HCT116 (cell line): ENCODE measurements at regions not wholly inside any gene's neighbourhood (a gene's known extent, or its start where the extent isn't known, plus 50 kb on each side); places are given as distances from the start of the nearest gene placed in this dataset.

Experiments
- ATAC-seq: fragments of 200-7000 bp; cut with Tn5 transposase; 2 replicates; pipeline ENCODE4 v1.9.1; 2020; ENCODE audit warnings: mild to moderate bottlenecking, moderate library complexity
- BruUV-seq: library from RNA; stranded (reverse); fragments of 400-500 nt; replicated peaks from 2 replicates; lab custom pipeline; 2021; lab: Mats Ljungman, UMichigan
- CTCF ChIA-PET: fragments of 300-600 bp; sonication (Branson Sonifier 250); formaldehyde crosslinking; loops from one replicate; lab custom pipeline; 2021; ENCODE audit warnings: antibody characterized with exemption; lab: Charles Lee
- POLR2A ChIA-PET: fragments of 300-600, 350-600 bp; sonication (Branson Sonifier 250); formaldehyde crosslinking; loops from one replicate; lab custom pipeline; 2021; ENCODE audit warnings: antibody characterized with exemption; lab: Charles Lee
- RAD21 ChIA-PET, 2 experiments: fragments of 300-600 bp; sonication (Branson Sonifier 250); formaldehyde crosslinking; loops; one replicate each; lab custom pipeline; 2023; ENCODE audit warnings: low total read pairs in 2 of 2; ENCODE audit not compliant: uncharacterized antibody in 2 of 2, unreplicated experiment in 2 of 2, low non-redundant PET in 1 of 2; lab: Charles Lee
- DNase-seq: peaks from one replicate; pipeline ENCODE4 v3.0.0-alpha.2; 2010; ENCODE audit warnings: low read depth, low spot score
- H2AFZ ChIP-seq: fragments of 200-600 bp; shearing (Covaris generic), sonication (generic); 2 replicates; pipeline ENCODE4 v1.6.1; 2017; ENCODE audit warnings: low read depth, mixed run types, mixed read lengths, antibody characterized with exemption, low read length; ENCODE audit not compliant: poor library complexity, severe bottlenecking
- H3K27ac ChIP-seq: 2 replicates; pipeline ENCODE4 v1.5.1; 2012; ENCODE audit warnings: low read depth, low read length
- H3K27me3 ChIP-seq: fragments of 200-600 bp; sonication (generic); 2 replicates; pipeline ENCODE4 v1.6.1; 2016; ENCODE audit warnings: mixed run types, low read length, mixed read lengths; ENCODE audit not compliant: insufficient read depth
- H3K36me3 ChIP-seq, 2 experiments: fragments of 200-500 bp in 1 of 2; fragments of 200-600 bp in 1 of 2; sonication (Bioruptor generic) in 1 of 2; sonication (generic) in 1 of 2; 2 replicates each; pipeline versions ENCODE4 v1.5.1 to v1.6.1; 2014 to 2016; ENCODE audit warnings: low read length in 2 of 2, inconsistent platforms in 1 of 2, mixed read lengths in 1 of 2, mixed run types in 1 of 2; ENCODE audit not compliant: insufficient read depth in 2 of 2, control insufficient read depth in 1 of 2
- H3K4me1 ChIP-seq, 2 experiments: fragments of 200-600 bp in 1 of 2; sonication (generic) in 1 of 2; 2 replicates each; pipeline versions ENCODE4 v1.5.1 to v1.6.1; 2012 to 2017; ENCODE audit warnings: low read length in 2 of 2, inconsistent platforms in 1 of 2, mild to moderate bottlenecking in 1 of 2, mixed read lengths in 1 of 2, mixed run types in 1 of 2, moderate library complexity in 1 of 2; ENCODE audit not compliant: insufficient read depth in 2 of 2, control insufficient read depth in 1 of 2
- H3K4me2 ChIP-seq: fragments of 200-600 bp; sonication (generic); 2 replicates; pipeline ENCODE4 v1.6.1; 2017; ENCODE audit warnings: mixed run types, low read length, mixed read lengths
- H3K4me3 ChIP-seq, 2 experiments: fragments of 200-600 bp in 1 of 2; sonication (generic) in 1 of 2; replicated peaks in 1 of 2; 2 replicates each; pipeline ENCODE4 v1.5.1; 2011 to 2016; ENCODE audit warnings: low read length in 2 of 2, control low read depth in 1 of 2, low read depth in 1 of 2, mild to moderate bottlenecking in 1 of 2, mixed read lengths in 1 of 2, mixed run types in 1 of 2
- H3K79me2 ChIP-seq: fragments of 200-600 bp; sonication (generic); 2 replicates; pipeline ENCODE4 v1.6.1; 2017; ENCODE audit warnings: mild to moderate bottlenecking, mixed run types, low read length, moderate library complexity, mixed read lengths; ENCODE audit not compliant: insufficient read depth
- H3K9ac ChIP-seq: fragments of 200-600 bp; sonication (generic); 2 replicates; pipeline ENCODE4 v1.6.1; 2016; ENCODE audit warnings: low read length, mixed read lengths
- H3K9me2 ChIP-seq: fragments of 200-600 bp; sonication (generic), shearing (Covaris generic); 2 replicates; pipeline ENCODE4 v1.6.1; 2017; ENCODE audit warnings: mixed run types, mild to moderate bottlenecking, moderate library complexity; ENCODE audit not compliant: insufficient read depth
- H3K9me3 ChIP-seq, 2 experiments: fragments of 200-500 bp in 1 of 2; fragments of 200-600 bp in 1 of 2; sonication (Bioruptor generic) in 1 of 2; sonication (generic) in 1 of 2; 2 replicates each; pipeline ENCODE4 v1.6.1; 2014 to 2017; ENCODE audit warnings: low read length in 2 of 2, mixed read lengths in 2 of 2, inconsistent platforms in 1 of 2, low read depth in 1 of 2, mild to moderate bottlenecking in 1 of 2, mixed run types in 1 of 2, moderate library complexity in 1 of 2; ENCODE audit not compliant: control insufficient read depth in 1 of 2, insufficient read depth in 1 of 2
- H4K20me1 ChIP-seq: fragments of 200-600 bp; sonication (generic), shearing (Covaris generic); 2 replicates; pipeline ENCODE4 v1.6.1; 2017; ENCODE audit warnings: mixed run types, mild to moderate bottlenecking, moderate library complexity; ENCODE audit not compliant: insufficient read depth
- CEBPB ChIP-seq: IDR thresholded peaks from 2 replicates; pipeline ENCODE4 v1.6.1; 2012; ENCODE audit warnings: low read depth
- EGR1 ChIP-seq: IDR thresholded peaks from 2 replicates; pipeline ENCODE4 v1.6.1; 2012; ENCODE audit warnings: low read depth
- ELF1 ChIP-seq: IDR thresholded peaks from 2 replicates; pipeline ENCODE4 v1.6.1; 2012; ENCODE audit warnings: low read depth, borderline replicate concordance
- EZH2 ChIP-seq: fragments of 200-600 bp; sonication (generic); IDR thresholded peaks from 2 replicates; pipeline ENCODE4 v1.6.1; 2017; ENCODE audit warnings: antibody characterized with exemption, mixed run types
- FOSL1 ChIP-seq: IDR thresholded peaks from 2 replicates; pipeline ENCODE4 v1.6.1; 2012; ENCODE audit warnings: low read depth
- JUND ChIP-seq: IDR thresholded peaks from 2 replicates; pipeline ENCODE4 v1.6.1; 2012
- MAX ChIP-seq: IDR thresholded peaks from 2 replicates; pipeline ENCODE4 v1.6.1; 2012
- POLR2A ChIP-seq: IDR thresholded peaks from 2 replicates; pipeline ENCODE4 v1.7.0; 2011; ENCODE audit warnings: borderline replicate concordance; ENCODE audit not compliant: insufficient read depth, insufficient read length; ENCODE audit errors: extremely low read depth
- POLR2AphosphoS5 ChIP-seq: IDR thresholded peaks from 2 replicates; pipeline ENCODE4 v1.6.1; 2011; ENCODE audit warnings: mild to moderate bottlenecking, low read depth, low read length, moderate library complexity
- SIN3A ChIP-seq: IDR thresholded peaks from 2 replicates; pipeline ENCODE4 v1.6.1; 2012; ENCODE audit warnings: low read depth
- SP1 ChIP-seq: IDR thresholded peaks from 2 replicates; pipeline ENCODE4 v1.6.1; 2012; ENCODE audit warnings: low read depth
- SRF ChIP-seq: IDR thresholded peaks from 2 replicates; pipeline ENCODE4 v1.6.1; 2012; ENCODE audit warnings: low read depth
- TCF7L2 ChIP-seq: IDR thresholded peaks from 2 replicates; pipeline ENCODE4 v1.7.0; 2011; ENCODE audit warnings: borderline replicate concordance, inconsistent platforms; ENCODE audit not compliant: insufficient read depth, insufficient read length; ENCODE audit errors: extremely low read depth
- YY1 ChIP-seq: IDR thresholded peaks from 2 replicates; pipeline ENCODE4 v1.6.1; 2011; ENCODE audit warnings: low read length, low read depth, moderate library complexity, mild to moderate bottlenecking; ENCODE audit not compliant: insufficient replicate concordance; ENCODE audit errors: extremely low read depth
- ZFX ChIP-seq: fragments of 450-650 bp; IDR thresholded peaks from 2 replicates; pipeline ENCODE4 v1.6.1; 2017
- intact Hi-C: fragments of 100-400 bp; cut with micrococcal nuclease; formaldehyde crosslinking; loops from 2 replicates; pipeline ENCODE4 v1.10.0; 2022
- TF ChIP-seq, protein P1 (sequence below): IDR thresholded peaks from 2 replicates; pipeline ENCODE4 v1.6.1; 2012; ENCODE audit warnings: low read depth
- TF ChIP-seq, protein P2 (sequence below), 3 experiments: fragments of 200-600 bp in 1 of 3; sonication (generic) in 1 of 3; IDR thresholded peaks in 2 of 3; conservative IDR thresholded peaks in 1 of 3; 2 replicates each; pipeline ENCODE4 v1.5.1; 2012 to 2017; ENCODE audit warnings: low read depth in 2 of 3, low read length in 2 of 3, antibody characterized with exemption in 1 of 3, borderline replicate concordance in 1 of 3, control low read depth in 1 of 3, mild to moderate bottlenecking in 1 of 3, mixed read lengths in 1 of 3, mixed run types in 1 of 3, moderate library complexity in 1 of 3; ENCODE audit not compliant: insufficient read depth in 1 of 3
- TF ChIP-seq, protein P3 (sequence below): IDR thresholded peaks from 2 replicates; pipeline ENCODE4 v1.6.1; 2011; ENCODE audit warnings: mild to moderate bottlenecking, low read length, moderate library complexity; ENCODE audit not compliant: insufficient replicate concordance; ENCODE audit errors: extremely low read depth

DNA sequence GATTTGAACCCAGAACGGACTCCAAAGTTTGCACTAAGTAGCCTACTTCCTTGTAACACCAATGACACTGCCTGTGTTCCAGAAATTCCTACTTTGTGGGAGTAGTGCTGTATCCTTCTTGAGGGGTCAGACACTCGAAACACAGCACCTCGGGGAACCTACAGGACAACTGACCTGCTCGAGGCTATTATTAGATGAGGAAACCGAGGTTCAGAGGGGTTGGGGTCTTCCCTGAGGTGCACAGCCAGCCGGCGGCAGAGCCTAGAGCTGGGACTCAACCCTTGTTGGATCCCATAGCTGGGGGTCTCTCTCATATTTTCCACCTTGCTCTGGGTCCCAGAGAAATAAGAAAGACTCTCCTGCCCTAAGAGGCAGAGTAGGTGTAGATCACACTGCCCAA lies 89.8 kb upstream of the PTPN1 start:
- BruUV-seq, result no TSS peak
- no peak for TF ChIP-seq SP1
- TF ChIP-seq EZH2, result no peak
- no peak for TF ChIP-seq JUND
- no peak for TF ChIP-seq EGR1
- TF ChIP-seq FOSL1, result no peak
- no peak for TF ChIP-seq ELF1
- TF ChIP-seq SRF, result no peak
- TF ChIP-seq, protein P1, sequence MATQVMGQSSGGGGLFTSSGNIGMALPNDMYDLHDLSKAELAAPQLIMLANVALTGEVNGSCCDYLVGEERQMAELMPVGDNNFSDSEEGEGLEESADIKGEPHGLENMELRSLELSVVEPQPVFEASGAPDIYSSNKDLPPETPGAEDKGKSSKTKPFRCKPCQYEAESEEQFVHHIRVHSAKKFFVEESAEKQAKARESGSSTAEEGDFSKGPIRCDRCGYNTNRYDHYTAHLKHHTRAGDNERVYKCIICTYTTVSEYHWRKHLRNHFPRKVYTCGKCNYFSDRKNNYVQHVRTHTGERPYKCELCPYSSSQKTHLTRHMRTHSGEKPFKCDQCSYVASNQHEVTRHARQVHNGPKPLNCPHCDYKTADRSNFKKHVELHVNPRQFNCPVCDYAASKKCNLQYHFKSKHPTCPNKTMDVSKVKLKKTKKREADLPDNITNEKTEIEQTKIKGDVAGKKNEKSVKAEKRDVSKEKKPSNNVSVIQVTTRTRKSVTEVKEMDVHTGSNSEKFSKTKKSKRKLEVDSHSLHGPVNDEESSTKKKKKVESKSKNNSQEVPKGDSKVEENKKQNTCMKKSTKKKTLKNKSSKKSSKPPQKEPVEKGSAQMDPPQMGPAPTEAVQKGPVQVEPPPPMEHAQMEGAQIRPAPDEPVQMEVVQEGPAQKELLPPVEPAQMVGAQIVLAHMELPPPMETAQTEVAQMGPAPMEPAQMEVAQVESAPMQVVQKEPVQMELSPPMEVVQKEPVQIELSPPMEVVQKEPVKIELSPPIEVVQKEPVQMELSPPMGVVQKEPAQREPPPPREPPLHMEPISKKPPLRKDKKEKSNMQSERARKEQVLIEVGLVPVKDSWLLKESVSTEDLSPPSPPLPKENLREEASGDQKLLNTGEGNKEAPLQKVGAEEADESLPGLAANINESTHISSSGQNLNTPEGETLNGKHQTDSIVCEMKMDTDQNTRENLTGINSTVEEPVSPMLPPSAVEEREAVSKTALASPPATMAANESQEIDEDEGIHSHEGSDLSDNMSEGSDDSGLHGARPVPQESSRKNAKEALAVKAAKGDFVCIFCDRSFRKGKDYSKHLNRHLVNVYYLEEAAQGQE, result no peak
- no peak for TF ChIP-seq ZFX
- no peak for TF ChIP-seq POLR2AphosphoS5
- TF ChIP-seq SIN3A, result no peak
- TF ChIP-seq TCF7L2, result no peak
- TF ChIP-seq POLR2A, result no peak
- TF ChIP-seq CEBPB, result no peak
- no peak for TF ChIP-seq YY1
- no peak for TF ChIP-seq MAX
- TF ChIP-seq, protein P2, sequence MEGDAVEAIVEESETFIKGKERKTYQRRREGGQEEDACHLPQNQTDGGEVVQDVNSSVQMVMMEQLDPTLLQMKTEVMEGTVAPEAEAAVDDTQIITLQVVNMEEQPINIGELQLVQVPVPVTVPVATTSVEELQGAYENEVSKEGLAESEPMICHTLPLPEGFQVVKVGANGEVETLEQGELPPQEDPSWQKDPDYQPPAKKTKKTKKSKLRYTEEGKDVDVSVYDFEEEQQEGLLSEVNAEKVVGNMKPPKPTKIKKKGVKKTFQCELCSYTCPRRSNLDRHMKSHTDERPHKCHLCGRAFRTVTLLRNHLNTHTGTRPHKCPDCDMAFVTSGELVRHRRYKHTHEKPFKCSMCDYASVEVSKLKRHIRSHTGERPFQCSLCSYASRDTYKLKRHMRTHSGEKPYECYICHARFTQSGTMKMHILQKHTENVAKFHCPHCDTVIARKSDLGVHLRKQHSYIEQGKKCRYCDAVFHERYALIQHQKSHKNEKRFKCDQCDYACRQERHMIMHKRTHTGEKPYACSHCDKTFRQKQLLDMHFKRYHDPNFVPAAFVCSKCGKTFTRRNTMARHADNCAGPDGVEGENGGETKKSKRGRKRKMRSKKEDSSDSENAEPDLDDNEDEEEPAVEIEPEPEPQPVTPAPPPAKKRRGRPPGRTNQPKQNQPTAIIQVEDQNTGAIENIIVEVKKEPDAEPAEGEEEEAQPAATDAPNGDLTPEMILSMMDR (IDR thresholded peaks at IDR 0.05 in 2 of 3, conservative IDR thresholded peaks at IDR 0.05 in 1 of 3; ENCODE audit: borderline replicate concordance in 1 of 3, insufficient read depth in 1 of 3, low read depth in 2 of 3, low read length in 2 of 3), result no peak
- TF ChIP-seq, protein P3, sequence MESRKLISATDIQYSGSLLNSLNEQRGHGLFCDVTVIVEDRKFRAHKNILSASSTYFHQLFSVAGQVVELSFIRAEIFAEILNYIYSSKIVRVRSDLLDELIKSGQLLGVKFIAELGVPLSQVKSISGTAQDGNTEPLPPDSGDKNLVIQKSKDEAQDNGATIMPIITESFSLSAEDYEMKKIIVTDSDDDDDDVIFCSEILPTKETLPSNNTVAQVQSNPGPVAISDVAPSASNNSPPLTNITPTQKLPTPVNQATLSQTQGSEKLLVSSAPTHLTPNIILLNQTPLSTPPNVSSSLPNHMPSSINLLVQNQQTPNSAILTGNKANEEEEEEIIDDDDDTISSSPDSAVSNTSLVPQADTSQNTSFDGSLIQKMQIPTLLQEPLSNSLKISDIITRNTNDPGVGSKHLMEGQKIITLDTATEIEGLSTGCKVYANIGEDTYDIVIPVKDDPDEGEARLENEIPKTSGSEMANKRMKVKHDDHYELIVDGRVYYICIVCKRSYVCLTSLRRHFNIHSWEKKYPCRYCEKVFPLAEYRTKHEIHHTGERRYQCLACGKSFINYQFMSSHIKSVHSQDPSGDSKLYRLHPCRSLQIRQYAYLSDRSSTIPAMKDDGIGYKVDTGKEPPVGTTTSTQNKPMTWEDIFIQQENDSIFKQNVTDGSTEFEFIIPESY, result no peak
- DNase-seq (no peak), ATAC-seq (no peak)
- CTCF ChIA-PET, result no interaction called here
- RAD21 ChIA-PET, result no interaction called here
- H3K4me3 ChIP-seq, result no peak overlapping the region
- no peaks in the 10 kb centered on the region for H3K9me3 ChIP-seq
- H3K79me2 ChIP-seq, result no peaks in the 10 kb centered on the region
- no peak overlapping the region for H3K9ac ChIP-seq
- H3K4me1 ChIP-seq, result peaks cover 18 to 35% of the 10 kb centered on the region in 2 experiments
- no peaks in the 10 kb centered on the region for H3K9me2 ChIP-seq
- intact Hi-C loops, result no loop called here
- no peak overlapping the region for H3K4me2 ChIP-seq
- no peak overlapping the region for H3K27ac ChIP-seq
- H2AFZ ChIP-seq, result no peak overlapping the region
- H3K36me3 ChIP-seq, result no peaks in the 10 kb centered on the region
- H3K27me3 ChIP-seq, result no peaks in the 10 kb centered on the region
- POLR2A ChIA-PET, result no interaction called here
- no peaks in the 10 kb centered on the region for H4K20me1 ChIP-seq
